A549 (cell line): ENCODE measurements at regions not wholly inside any gene's neighbourhood (a gene's known extent, or its start where the extent isn't known, plus 50 kb on each side); places are given as distances from the start of the nearest gene placed in this dataset.

Source experiments
- EP300 ChIP-seq, 2 experiments: fragments of >200 bp; sonication (Bioruptor Twin); formaldehyde crosslinking; IDR thresholded peaks; 2 replicates in 1 of 2; 3 replicates in 1 of 2; pipeline ENCODE4 v1.6.1; 2016 to 2017
- ESRRA ChIP-seq: fragments of 150-350 bp; IDR thresholded peaks from 2 replicates; pipeline ENCODE4 v1.6.1; 2014; ENCODE audit warnings: mild to moderate bottlenecking, low read length, borderline replicate concordance
- TF ChIP-seq, protein P1 (sequence below): fragments of >200 bp; sonication (Bioruptor Twin); formaldehyde crosslinking; IDR thresholded peaks from 3 replicates; pipeline ENCODE4 v1.5.1; 2016

DNA sequence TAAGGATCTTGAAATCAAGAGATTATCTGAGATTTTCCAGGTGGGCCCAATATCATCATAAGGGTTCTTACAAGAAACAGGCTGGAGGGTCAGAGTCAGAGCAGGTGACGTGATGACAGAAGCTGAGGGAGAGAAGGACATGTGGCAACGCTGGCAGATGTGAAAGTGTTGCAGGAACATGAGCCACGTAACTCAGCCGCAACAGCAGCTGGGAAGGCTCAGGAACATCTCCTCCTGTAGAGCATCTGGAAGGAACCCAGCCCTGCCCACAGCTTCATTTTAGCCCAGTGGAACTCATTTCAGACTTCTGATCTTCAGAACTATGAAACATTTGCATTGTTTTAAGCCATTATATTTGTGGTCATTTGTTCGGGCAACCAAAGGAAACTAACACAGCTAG lies 156.3 kb upstream of the VEGFC start:
- TF ChIP-seq, protein P1, sequence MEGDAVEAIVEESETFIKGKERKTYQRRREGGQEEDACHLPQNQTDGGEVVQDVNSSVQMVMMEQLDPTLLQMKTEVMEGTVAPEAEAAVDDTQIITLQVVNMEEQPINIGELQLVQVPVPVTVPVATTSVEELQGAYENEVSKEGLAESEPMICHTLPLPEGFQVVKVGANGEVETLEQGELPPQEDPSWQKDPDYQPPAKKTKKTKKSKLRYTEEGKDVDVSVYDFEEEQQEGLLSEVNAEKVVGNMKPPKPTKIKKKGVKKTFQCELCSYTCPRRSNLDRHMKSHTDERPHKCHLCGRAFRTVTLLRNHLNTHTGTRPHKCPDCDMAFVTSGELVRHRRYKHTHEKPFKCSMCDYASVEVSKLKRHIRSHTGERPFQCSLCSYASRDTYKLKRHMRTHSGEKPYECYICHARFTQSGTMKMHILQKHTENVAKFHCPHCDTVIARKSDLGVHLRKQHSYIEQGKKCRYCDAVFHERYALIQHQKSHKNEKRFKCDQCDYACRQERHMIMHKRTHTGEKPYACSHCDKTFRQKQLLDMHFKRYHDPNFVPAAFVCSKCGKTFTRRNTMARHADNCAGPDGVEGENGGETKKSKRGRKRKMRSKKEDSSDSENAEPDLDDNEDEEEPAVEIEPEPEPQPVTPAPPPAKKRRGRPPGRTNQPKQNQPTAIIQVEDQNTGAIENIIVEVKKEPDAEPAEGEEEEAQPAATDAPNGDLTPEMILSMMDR, result no peak
- no peak for TF ChIP-seq EP300 (IDR thresholded peaks at IDR 0.05)
- TF ChIP-seq ESRRA, result no peak
